WTC11 (cell line): ENCODE measurements at regions not wholly inside any gene's neighbourhood (a gene's known extent, or its start where the extent isn't known, plus 50 kb on each side); places are given as distances from the start of the nearest gene placed in this dataset.

Experiments used
- ATAC-seq: fragments of 200-7000 bp; cut with Tn5 transposase; 2 replicates; pipeline ENCODE4 v1.10.0; 2021; ENCODE audit warnings: mild to moderate bottlenecking, moderate library complexity
- CTCF ChIA-PET: fragments of 300-600 bp; sonication (Branson Sonifier 250); formaldehyde crosslinking; loops from one replicate; lab custom pipeline; 2021; ENCODE audit warnings: antibody characterized with exemption; lab: Charles Lee
- POLR2A ChIA-PET: fragments of 350-600 bp; sonication (Branson Sonifier 250); formaldehyde crosslinking; loops from one replicate; lab custom pipeline; 2021; ENCODE audit warnings: antibody characterized with exemption; lab: Charles Lee
- DNase-seq: peaks from one replicate; pipeline ENCODE4 v3.0.0; 2021; ENCODE audit warnings: low spot score
- H3K27ac Mint-ChIP-seq: 2 replicates; pipeline ENCODE4 v1.8.0; 2021; ENCODE audit warnings: mixed read lengths
- H3K27me3 Mint-ChIP-seq: 2 replicates; pipeline ENCODE4 v1.8.0; 2021; ENCODE audit warnings: low read depth, mild to moderate bottlenecking, moderate library complexity, mixed read lengths
- H3K36me3 Mint-ChIP-seq: 2 replicates; pipeline ENCODE4 v1.8.0; 2021; ENCODE audit warnings: mixed read lengths
- H3K4me1 Mint-ChIP-seq: 2 replicates; pipeline ENCODE4 v1.8.0; 2022; ENCODE audit warnings: mixed read lengths
- H3K4me3 Mint-ChIP-seq: 2 replicates; pipeline ENCODE4 v1.8.0; 2021; ENCODE audit warnings: mild to moderate bottlenecking, moderate library complexity, mixed read lengths
- H3K9me3 Mint-ChIP-seq: 2 replicates; pipeline ENCODE4 v1.8.0; 2021; ENCODE audit warnings: mixed read lengths
- ATF6 ChIP-seq: sonication (generic); formaldehyde crosslinking; IDR thresholded peaks from 2 replicates; pipeline ENCODE4 v1.8.1; 2023; ENCODE audit warnings: mild to moderate bottlenecking, missing genetic modification reagents
- E2F5 ChIP-seq: sonication (generic); formaldehyde crosslinking; IDR thresholded peaks from 2 replicates; pipeline ENCODE4 v1.8.1; 2022; ENCODE audit warnings: mild to moderate bottlenecking, moderate library complexity, missing genetic modification reagents
- ELF4 ChIP-seq: sonication (generic); formaldehyde crosslinking; IDR thresholded peaks from 2 replicates; pipeline ENCODE4 v1.8.1; 2022; ENCODE audit warnings: low read depth, mild to moderate bottlenecking, moderate library complexity, missing genetic modification reagents
- EMX1 ChIP-seq: fragments of 250-450 bp; sonication (Bioruptor Pico); IDR thresholded peaks from 2 replicates; pipeline ENCODE4 v1.8.0; 2021; ENCODE audit warnings: mild to moderate bottlenecking
- ESRRA ChIP-seq: sonication (generic); formaldehyde crosslinking; IDR thresholded peaks from 2 replicates; pipeline ENCODE4 v1.8.1; 2022; ENCODE audit warnings: mild to moderate bottlenecking, missing genetic modification reagents, borderline replicate concordance
- ETV6 ChIP-seq: sonication (generic); formaldehyde crosslinking; IDR thresholded peaks from 2 replicates; pipeline ENCODE4 v1.8.1; 2022; ENCODE audit warnings: mild to moderate bottlenecking, missing genetic modification reagents
- FOXJ3 ChIP-seq: sonication (generic); formaldehyde crosslinking; IDR thresholded peaks from 2 replicates; pipeline ENCODE4 v1.9.0; 2021; ENCODE audit warnings: missing genetic modification reagents, mild to moderate bottlenecking, borderline replicate concordance
- FOXK1 ChIP-seq: sonication (generic); formaldehyde crosslinking; IDR thresholded peaks from 2 replicates; pipeline ENCODE4 v1.8.0; 2022; ENCODE audit warnings: mild to moderate bottlenecking, moderate library complexity, missing genetic modification reagents
- FOXP4 ChIP-seq: sonication (generic); formaldehyde crosslinking; IDR thresholded peaks from 2 replicates; pipeline ENCODE4 v1.8.0; 2022; ENCODE audit warnings: mild to moderate bottlenecking, missing genetic modification reagents
- GABPB1 ChIP-seq: sonication (generic); formaldehyde crosslinking; IDR thresholded peaks from 2 replicates; pipeline ENCODE4 v1.8.1; 2023; ENCODE audit warnings: mild to moderate bottlenecking, missing genetic modification reagents
- HMGXB4 ChIP-seq: sonication (generic); formaldehyde crosslinking; IDR thresholded peaks from 2 replicates; pipeline ENCODE4 v1.8.1; 2023; ENCODE audit warnings: mild to moderate bottlenecking, moderate library complexity, missing genetic modification reagents
- JAZF1 ChIP-seq: fragments of 250-450 bp; sonication (Bioruptor Pico); IDR thresholded peaks from 2 replicates; pipeline ENCODE4 v1.9.0; 2021; ENCODE audit warnings: moderate library complexity, mild to moderate bottlenecking, inconsistent platforms
- KAT7 ChIP-seq: sonication (generic); formaldehyde crosslinking; IDR thresholded peaks from 2 replicates; pipeline ENCODE4 v1.8.1; 2023; ENCODE audit warnings: missing genetic modification reagents, mild to moderate bottlenecking, borderline replicate concordance
- NFYB ChIP-seq: sonication (generic); formaldehyde crosslinking; conservative IDR thresholded peaks from 2 replicates; pipeline ENCODE4 v1.8.0; 2022; ENCODE audit warnings: low read depth, missing genetic modification reagents
- NR1H2 ChIP-seq: sonication (generic); formaldehyde crosslinking; IDR thresholded peaks from 2 replicates; pipeline ENCODE4 v1.9.0; 2021; ENCODE audit warnings: mild to moderate bottlenecking, moderate library complexity, missing genetic modification reagents
- NR3C1 ChIP-seq: sonication (generic); formaldehyde crosslinking; conservative IDR thresholded peaks from 2 replicates; pipeline ENCODE4 v1.8.1; 2023; ENCODE audit warnings: low read depth, mild to moderate bottlenecking, missing genetic modification reagents
- PRRX2 ChIP-seq: fragments of 250-450 bp; sonication (Bioruptor Pico); IDR thresholded peaks from 2 replicates; pipeline ENCODE4 v1.8.0; 2021; ENCODE audit warnings: mild to moderate bottlenecking
- RORB ChIP-seq: fragments of 250-450 bp; sonication (Bioruptor Pico); IDR thresholded peaks from 2 replicates; pipeline ENCODE4 v1.9.0; 2021; ENCODE audit warnings: mild to moderate bottlenecking
- SMAD4 ChIP-seq: sonication (generic); formaldehyde crosslinking; IDR thresholded peaks from 2 replicates; pipeline ENCODE4 v1.8.0; 2022; ENCODE audit warnings: mild to moderate bottlenecking, missing genetic modification reagents
- TP53 ChIP-seq: sonication (generic); formaldehyde crosslinking; IDR thresholded peaks from 2 replicates; pipeline ENCODE4 v1.8.1; 2023; ENCODE audit warnings: mild to moderate bottlenecking, missing genetic modification reagents
- USF1 ChIP-seq: sonication (generic); formaldehyde crosslinking; IDR thresholded peaks from 2 replicates; pipeline ENCODE4 v1.8.0; 2022; ENCODE audit warnings: mild to moderate bottlenecking, missing genetic modification reagents
- ZBTB43 ChIP-seq: sonication (generic); formaldehyde crosslinking; IDR thresholded peaks from 2 replicates; pipeline ENCODE4 v1.8.1; 2023; ENCODE audit warnings: mild to moderate bottlenecking, missing genetic modification reagents
- ZNF138 ChIP-seq: sonication (generic); formaldehyde crosslinking; conservative IDR thresholded peaks from 2 replicates; pipeline ENCODE4 v1.8.1; 2022; ENCODE audit warnings: mild to moderate bottlenecking, moderate library complexity, missing genetic modification reagents
- ZNF416 ChIP-seq: fragments of 250-450 bp; sonication (Bioruptor Pico); IDR thresholded peaks from 2 replicates; pipeline ENCODE4 v1.9.0; 2021; ENCODE audit warnings: mild to moderate bottlenecking, inconsistent platforms
- ZSCAN18 ChIP-seq: fragments of 250-450 bp; sonication (Bioruptor Pico); IDR thresholded peaks from 2 replicates; pipeline ENCODE4 v2.1.2; 2022; ENCODE audit warnings: mild to moderate bottlenecking, moderate library complexity

- CTCF ChIA-PET, result interaction anchor here (0.5 to 1.4 kb wide), 4 partner anchors 11 to 73 kb away, joined by 3 to 7 read pairs (median 4); no protein-coding TSS in a partner anchor
- no peaks in the 10 kb centered on the region for H3K36me3 Mint-ChIP-seq
- H3K27me3 Mint-ChIP-seq, result no peaks in the 10 kb centered on the region
- H3K4me3 Mint-ChIP-seq, result no peak overlapping the region
- DNase-seq (no peak), ATAC-seq (peak; percentile 86)
- H3K4me1 Mint-ChIP-seq, result peaks cover 2% of the 10 kb centered on the region
- no peak for TF ChIP-seq NR3C1
- TF ChIP-seq FOXJ3 (CRISPR knock-in tag), result no peak
- no peak for TF ChIP-seq ZBTB43
- TF ChIP-seq SMAD4 (CRISPR knock-in tag), result no peak
- no peak for TF ChIP-seq GABPB1
- TF ChIP-seq ATF6 (CRISPR knock-in tag), result no peak
- no peak for TF ChIP-seq NR1H2
- no peak for TF ChIP-seq ZSCAN18 (CRISPR knock-in tag)
- no peak for TF ChIP-seq RORB (CRISPR knock-in tag)
- no peak for TF ChIP-seq USF1 (CRISPR knock-in tag)
- TF ChIP-seq PRRX2, result no peak
- TF ChIP-seq JAZF1, result no peak
- POLR2A ChIA-PET, result no interaction called here
- peak overlapping the region; percentile 54; the same call in 1 of the 2 replicates for H3K27ac Mint-ChIP-seq
- H3K9me3 Mint-ChIP-seq, result no peaks in the 10 kb centered on the region
These were observed 84.1 kb upstream of the GULP1 start for GRCh38 chr2:188207554-188207953.

GRCh38 chr2:188209218-188209617 is 82.5 kb upstream of the GULP1 start:
- peaks cover 2% of the 10 kb centered on the region for H3K4me1 Mint-ChIP-seq
- H3K36me3 Mint-ChIP-seq, result no peaks in the 10 kb centered on the region
- TF ChIP-seq E2F5 (no peak), NR3C1 (no peak), ELF4 (CRISPR knock-in tag) (no peak), ZNF416 (CRISPR knock-in tag) (no peak), ESRRA (CRISPR knock-in tag) (no peak), FOXP4 (no peak), ZNF138 (no peak), FOXJ3 (CRISPR knock-in tag) (no peak), HMGXB4 (CRISPR knock-in tag) (no peak), KAT7 (no peak), FOXK1 (CRISPR knock-in tag) (no peak), EMX1 (CRISPR knock-in tag) (no peak), NFYB (CRISPR knock-in tag) (no peak), ETV6 (CRISPR knock-in tag) (no peak), TP53 (CRISPR knock-in tag) (no peak)
- TF ChIP-seq, all 79 proteins: peak for 0
- Mint-ChIP-seq H3K4me3 (no peak overlapping the region), H3K27me3 (no peaks in the 10 kb centered on the region), H3K27ac (no peak overlapping the region), H3K9me3 (no peaks in the 10 kb centered on the region)
- no peak for ATAC-seq
- no peak for DNase-seq
- CTCF ChIA-PET, result no interaction called here
- POLR2A ChIA-PET, result no interaction called here
